ENCODE measurements at regions not wholly inside any gene's neighbourhood (a gene's known extent, or its start where the extent isn't known, plus 50 kb on each side); places are given as distances from the start of the nearest gene placed in this dataset.

DNA sequence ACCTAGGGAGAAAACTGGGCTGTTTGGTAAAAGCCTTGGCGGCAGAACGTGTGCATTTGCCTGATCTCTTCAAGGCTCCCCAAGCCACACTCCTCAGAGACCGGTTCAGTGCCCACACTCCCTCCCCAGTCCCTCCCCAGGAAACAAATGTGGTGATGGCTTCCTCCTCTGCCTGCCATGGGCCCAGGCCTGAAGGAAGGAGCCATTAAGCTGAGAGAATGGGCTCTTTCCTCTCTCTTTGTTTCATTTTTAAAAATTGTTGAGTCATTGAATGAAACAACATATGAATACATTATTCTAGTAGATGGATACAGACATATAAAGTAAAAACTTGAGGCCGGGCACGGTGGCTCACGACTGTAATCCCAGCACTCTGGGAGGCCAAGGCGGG, 50.6 kb upstream of the YWHAQ start:
- DNase-seq (ENCODE audit: low read depth) = peak; percentile 17

DNA sequence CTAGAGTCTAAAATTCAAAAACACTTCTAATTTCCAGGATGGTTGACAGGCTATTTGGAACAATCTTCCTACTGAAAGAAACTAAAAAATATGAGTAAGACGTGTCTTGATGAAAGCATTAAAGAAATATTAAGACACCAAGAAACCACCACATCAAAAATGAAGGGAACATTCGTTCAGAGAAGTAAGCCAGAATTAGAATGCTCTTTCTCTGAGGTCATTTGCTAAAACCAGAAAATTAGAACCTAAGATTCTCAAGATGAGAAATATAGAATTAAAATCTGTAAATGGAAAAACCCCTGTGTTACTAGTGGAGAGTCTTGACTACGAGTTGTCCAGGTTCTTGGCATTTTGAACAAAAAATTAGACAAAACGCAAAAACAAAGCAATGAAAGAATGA, 54.8 kb upstream of the YWHAQ start:
- DNase-seq (ENCODE audit: low read depth) = no peak

DNA sequence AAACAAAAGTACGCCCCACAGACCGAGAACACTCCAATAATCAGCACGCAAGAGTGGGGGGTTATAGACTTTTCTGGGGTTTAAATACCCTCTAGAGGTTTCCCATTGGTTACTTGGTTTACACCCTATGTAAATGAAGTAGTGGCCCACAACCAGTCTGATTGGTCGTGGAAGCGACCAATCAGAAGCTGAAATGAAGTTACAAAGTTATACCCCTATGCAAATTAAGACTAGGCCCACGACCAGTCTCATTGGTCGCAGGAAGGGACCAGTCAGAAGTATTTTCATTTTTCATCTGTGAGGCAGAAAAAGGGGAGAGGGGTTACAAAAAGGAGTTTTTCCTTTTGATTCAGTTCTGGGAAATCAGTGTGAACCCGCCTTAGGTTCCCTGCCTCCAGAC, 55.3 kb upstream of the YWHAQ start:
- DNase-seq (ENCODE audit: low read depth) = no peak

DNA sequence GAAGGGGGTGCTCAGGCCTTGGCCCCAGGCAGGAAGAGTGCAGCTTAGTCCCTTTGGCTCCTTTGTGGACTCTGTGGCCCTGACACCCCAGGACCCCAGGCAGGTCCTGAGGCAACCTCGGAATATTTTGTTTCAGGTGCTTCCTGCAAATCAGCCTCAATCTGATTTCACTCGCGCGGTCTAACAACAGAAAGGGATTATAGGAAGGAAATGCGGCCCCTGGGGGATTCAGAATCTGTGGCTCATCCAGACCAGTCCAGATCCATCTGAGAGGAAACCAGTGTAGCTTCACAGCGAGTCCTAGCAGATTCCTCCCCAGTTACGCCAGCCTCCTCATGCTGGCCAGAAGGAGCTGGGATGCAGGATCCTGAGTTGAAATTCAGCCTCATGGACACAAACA, 59.5 kb upstream of the YWHAQ start:
- DNase-seq (ENCODE audit: low read depth) = no peak

DNA sequence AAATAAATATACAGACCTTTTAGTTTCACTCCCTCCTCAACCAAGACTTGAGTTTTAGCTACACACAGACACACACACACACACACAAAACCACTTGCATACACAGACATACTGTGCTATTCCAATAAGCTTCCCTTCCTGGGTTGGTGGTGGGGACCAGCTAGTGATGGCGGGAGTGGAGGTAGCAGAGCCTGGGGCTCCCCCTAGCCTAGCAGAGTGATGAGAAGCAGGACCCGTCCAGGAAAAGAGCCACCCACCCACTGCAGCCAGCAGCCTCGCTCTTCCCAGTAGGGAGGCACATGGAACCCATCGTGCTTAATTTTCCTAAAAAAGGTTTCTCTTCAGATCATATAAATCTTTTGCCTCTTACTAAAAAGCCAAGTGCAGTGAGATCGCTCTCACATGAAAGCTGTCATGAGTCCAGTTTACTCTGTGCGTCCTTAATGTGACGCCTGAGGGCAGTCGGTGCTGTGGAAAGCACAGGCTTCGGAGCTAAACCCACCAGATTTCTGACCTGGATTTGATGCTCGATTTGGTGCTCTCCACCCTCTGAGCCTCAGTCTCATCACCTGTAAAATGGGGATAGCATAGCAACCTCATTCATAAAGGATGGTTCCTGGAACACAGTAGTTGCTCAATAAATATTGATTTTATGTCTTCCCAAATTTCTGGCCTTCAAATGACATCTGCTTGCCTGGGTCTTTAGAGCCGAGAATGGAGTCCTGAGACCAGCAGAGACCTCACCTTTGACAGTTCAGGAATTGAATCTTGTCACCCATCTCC, 60.1 kb upstream of the YWHAQ start:
- no peak for DNase-seq (ENCODE audit: low read depth)

DNA sequence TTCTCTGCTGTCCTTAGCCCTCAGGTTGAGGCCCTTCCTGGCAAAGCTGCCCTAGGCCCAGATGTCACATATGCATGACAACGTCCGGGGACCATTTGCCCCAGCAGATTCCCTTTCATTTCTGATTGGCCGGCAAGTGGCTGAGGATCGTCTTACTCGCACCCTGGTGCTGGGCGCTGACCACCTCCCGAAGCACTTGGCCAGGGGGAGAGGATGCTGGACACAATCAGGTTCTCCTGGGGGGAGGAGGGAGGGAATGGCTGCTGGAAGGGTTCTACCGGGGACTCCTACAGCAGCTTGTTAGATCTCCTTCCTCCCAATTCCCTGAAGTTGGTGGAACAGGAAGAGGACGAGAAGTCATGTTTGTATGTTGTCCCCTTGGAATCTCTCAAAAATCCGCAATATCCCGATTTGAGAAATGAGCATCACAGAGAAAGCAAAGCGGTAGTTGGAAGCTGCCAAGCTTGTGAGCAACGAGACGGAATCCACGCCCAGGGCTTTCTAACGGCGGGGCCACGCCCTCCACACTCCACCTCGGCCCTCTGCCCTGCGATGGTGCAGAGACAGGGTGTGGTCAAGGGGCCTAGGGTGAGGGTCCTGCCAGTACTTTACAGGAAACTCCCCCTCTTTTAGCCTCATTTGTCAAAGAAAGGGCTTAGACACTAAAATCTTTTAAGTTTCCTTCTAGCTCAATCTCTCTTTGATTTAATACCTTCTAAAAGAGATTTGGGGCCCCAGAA, 61.8 kb upstream of the YWHAQ start:
- no peak for DNase-seq (ENCODE audit: low read depth)

DNA sequence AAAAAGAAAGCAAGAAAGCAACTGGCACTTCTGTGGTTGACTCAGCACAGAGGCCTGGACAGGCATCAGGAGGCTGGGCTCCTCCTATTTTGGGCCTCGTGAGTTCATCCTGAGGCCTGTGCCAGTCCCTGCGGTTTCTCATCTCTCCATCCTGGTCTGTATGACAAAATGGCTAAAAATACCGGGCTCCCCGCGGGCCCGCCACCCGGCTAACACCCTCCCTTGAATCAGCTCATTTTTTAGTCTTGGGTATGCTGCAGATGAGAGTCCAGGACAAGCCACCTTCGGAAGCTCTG, 62.3 kb upstream of the YWHAQ start:
- no peak for DNase-seq (ENCODE audit: low read depth)

DNA sequence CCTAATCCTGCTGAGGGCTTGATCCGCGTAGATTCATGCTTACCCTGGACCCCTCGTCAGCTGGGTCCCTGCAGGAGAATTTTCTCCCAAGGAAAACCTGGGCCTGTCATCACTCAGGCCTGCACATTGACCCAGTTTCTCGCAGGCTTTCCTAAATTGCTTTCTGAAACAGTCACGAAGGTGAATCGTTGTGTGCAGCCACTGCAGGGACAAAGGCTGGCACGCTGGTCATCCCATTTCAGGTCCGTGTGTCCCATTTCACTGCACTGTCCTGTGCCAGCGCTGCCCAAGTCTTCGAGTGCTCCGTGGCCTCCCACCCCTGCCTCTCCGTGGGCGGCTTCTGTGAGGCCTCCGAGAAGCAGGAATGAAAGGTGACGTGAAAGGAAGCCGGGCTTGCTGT, 62.8 kb upstream of the YWHAQ start:
- DNase-seq (ENCODE audit: low read depth) = no peak

DNA sequence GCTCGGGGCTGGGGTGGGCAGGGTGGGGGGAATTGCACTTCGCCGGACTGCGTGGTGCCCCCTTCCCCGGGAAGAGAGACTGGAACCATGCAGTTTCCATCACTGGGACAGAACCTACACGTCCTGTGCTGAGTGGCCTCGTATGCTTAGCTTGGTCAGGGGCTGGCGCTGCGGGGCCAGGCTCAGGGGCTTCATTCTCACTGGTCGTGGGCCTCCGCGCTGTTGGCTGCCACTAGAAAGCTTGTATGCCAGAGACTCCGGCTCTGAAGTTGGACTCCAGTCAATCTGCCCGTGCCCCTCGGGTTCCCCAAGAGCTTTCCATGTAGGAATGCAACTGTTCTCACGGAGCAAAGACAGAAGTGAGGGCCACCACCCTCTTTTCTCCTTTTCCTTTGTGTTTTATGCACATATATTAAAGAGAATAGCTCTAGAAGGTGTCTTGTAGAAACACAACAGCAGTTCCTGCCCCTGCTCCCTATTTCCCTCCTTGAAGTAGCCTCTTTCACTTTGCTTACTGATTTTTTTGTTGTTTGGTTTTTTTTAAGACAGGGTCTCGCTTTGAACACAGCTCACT, 64.0 kb upstream of the YWHAQ start:
- DNase-seq (ENCODE audit: low read depth) = no peak

DNA sequence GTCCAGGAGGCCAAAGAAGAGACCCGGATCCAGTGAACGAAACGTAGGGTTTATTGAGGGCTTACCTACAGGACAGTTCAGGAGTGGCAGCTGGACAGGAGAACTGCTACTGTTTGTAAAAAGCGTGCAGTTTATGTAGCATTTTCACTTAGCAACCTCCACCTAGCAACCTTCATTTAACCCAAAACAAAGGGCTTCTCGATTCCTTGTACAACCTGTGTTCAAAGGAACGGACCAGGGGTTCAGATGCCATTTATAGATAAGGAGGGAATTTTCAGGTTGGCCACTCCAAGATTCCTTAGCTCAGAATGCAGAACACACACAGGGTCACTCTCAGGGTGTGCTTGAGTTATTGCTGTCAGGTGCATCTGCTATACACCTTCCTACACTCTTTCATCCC, 65.1 kb upstream of the YWHAQ start:
- DNase-seq (ENCODE audit: low read depth) = no peak

DNA sequence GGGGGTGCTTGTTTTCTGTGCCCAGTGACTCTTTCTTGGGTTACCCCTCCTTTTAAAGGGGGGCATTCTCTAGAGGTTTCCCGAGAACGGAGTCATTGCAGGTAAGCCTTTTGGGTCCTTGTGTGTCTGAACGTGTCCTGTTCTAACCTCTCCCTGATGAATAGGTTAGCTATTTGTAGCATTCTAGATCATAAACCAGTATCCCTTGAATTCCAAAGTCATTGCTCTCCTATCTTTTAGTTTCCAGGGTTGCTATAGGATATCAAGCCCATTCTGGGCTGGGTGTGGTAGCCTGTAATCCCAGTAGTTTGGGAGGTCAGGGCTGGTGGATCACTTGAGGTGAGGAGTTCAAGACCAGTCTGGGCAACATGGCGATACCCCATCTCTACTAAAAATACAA, 65.9 kb upstream of the YWHAQ start:
- DNase-seq (ENCODE audit: low read depth) = no peak

DNA sequence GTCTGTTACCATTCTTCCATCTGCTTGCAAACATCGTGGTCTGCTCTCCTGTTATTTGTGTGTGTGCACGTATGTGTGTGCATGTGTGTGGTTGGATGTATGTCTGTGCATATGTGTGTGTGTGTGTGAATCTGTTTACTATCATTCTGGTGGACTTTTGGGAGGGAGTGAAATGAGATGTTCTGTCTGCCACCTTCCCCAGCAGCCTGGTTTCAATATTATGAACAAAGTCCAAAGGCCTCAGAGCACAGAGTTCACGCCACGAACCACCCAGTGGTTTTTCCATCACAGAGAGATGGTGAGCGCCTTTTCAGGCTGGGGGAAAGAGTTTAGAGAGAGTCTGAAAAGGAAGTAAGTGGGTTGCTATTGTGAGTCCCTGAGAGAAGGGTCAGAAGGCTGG, 67.1 kb upstream of the YWHAQ start:
- DNase-seq (ENCODE audit: low read depth) = no peak

DNA sequence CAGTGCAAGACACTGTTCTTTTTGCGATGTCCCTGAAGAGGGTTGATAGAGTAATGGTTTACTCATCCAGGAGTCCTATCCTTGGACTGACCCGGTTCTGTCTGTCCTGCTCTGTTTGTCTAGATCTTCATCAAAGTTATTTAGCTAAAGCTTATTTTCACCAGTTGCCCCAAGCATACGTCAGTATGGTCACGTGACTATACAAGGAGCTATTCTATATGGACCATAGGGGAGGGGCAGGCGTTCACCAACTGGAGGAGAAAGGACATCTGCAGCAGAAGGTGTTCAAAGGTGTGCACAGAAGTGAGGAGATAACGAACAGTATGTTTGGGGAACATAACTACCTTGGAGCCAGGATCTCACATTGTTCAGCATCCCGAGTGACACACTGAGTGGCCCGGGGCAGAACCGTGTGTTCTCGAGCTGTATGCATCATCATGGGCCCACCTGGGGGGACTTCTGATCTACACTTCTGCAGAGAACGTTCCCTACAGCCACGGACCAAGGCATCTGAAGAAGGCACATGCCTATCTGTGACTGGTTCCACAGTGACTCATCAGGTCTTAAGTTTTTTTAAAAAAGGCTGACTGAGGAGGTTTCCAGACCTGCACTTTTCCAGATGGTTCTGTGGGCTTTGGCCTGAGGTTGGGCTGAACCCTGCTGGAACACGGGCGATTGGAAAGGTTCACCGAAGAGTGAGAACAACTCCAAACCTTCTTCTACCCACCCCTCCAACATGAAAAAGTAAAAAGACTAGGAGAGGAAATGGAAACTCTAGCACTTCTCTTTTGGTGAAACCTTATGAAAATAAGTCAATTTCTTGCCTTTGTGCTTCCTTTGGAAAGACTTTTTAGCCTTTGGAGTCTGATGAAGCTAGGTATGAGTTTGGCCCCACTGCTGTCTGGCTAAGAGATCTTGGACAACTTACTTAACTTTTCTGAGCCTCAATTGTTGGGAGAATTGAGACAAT, 68.6 kb upstream of the YWHAQ start:
- DNase-seq (ENCODE audit: low read depth) = no peak

DNA sequence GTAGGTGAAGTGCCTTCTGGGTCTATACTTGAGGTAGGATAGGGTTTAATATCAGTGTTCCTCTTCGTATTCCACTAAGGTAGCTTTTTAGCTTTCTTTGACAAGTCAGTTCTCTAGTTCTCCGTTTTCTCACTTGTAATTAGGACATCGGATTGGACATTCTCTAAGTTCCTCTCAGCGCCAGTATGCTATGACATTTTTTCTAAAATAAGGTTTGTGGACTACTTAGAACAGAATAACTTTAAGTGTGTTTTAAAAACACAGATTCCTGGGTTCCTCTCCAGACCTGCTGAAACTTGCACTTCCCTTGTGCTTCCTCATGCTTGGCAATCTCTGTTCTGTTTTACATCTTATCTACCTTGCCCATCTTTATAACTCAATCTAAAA, 69.3 kb upstream of the YWHAQ start:
- no peak for DNase-seq (ENCODE audit: low read depth)

DNA sequence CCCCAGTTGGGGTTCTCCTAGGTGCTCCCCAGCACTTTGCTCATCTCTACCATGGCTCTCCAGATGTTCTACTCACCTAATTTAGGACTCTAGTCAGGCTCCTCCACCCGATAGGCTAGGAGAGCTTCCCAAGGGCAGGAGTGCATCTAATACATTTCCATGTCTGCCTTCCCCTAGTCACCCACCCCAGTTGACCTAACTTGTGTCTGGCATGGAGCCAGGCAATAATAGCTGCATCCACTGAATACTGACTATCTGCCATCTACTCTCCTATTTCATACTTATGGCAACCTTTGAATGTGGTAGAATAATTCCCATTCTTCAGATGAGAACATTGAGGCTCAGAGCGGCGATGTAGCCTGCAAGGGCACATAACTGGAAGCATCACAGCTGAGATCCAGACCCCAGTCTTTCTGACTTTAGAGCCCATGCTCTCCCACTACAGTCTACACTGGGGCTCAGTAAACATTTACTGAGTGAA, 71.8 kb upstream of the YWHAQ start:
- no peak for DNase-seq (ENCODE audit: low read depth)

DNA sequence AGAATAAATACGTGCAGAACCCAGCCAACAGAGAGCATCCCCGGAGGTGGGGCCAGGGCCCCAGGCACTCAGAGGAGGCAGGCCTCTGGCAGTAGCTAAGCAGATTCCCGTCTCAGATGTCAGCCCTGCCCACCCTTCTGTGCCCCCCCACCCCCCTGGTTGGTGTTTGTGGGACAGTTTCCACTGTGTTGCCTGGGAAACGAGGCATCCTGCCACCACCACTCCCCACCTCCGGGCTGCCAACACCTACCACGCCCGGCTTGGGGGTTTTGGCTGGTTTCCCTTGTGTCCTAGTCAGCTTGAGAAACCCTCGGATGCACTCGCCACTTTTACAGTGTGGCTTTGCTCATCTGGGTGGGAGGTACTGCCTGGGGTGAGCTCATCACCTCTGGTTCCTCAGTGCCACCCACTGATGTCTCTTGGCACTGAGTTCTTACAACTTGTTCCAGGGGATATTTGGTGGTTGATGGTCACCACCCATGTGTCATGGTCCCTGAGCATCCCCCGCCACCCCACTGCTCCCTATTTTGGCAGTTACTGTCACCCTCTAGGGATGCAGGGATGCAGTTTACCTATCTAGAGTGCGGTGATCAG, 72.4 kb upstream of the YWHAQ start:
- DNase-seq (ENCODE audit: low read depth) = no peak

DNA sequence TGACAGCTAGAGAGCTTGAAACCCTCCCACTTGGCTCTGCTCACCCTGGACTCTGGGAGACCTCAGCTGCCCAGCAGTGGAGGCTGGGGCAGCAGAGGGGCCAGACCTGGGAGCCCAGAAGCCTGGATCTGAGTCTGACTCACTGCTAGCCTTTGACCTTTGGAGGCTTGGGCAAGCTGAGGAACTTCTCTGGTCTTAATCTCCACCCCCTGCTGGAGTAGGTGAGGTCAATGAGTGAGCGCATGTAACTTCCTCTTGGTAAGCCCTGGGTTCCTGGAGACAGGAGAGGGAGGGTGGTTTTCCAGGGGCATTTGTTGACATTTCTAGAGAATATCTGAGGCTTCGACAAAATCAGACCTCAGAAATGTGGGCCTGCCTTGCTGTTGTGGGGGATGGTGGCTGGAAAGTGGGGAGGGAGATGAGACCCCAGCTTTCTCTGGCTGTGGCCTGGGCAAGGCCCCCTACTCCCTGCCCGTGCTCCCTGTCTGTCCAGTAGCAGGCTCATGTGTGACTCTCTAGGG, 73.0 kb upstream of the YWHAQ start:
- DNase-seq (ENCODE audit: low read depth) = peak; percentile 32

DNA sequence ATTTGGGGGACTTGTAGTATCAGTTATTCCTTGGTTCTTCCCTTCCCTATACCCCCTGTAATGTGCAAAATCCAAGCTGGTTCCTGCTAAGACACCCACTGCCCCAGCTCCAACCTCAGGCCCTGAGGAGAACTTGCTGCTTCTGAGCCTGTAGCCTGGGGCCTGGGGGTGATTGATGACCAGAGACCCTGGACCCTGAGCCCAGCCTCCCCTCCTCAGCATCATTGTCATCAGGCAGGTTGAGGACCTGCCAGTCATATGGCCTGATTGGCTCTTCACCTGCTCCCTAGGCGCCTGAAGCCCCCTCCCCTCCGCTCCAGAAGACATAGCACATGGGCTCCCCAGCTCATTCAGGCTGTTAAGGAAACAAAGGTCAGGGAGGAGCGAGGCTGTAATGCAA, 73.8 kb upstream of the YWHAQ start:
- DNase-seq (ENCODE audit: low read depth) = no peak

DNA sequence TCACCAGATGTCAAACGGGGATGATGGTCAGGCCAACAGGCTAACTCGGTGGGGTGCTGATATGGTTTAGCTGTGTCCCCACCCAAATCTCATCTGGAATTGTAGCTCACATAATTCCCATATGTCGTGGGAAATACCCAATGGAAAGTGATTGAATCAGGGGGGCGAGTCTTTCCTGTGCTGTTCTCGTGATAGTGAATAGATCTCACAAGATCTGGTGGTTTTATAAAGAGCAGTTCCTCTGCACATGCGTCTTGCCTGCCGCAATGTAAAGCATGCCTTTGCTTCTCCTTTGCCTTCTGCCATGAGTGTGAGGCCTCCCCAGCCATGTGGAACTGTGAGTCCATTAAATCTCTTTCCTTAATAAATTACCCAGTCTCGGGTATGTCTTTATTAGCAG, 74.4 kb upstream of the YWHAQ start:
- DNase-seq (ENCODE audit: low read depth) = no peak

DNA sequence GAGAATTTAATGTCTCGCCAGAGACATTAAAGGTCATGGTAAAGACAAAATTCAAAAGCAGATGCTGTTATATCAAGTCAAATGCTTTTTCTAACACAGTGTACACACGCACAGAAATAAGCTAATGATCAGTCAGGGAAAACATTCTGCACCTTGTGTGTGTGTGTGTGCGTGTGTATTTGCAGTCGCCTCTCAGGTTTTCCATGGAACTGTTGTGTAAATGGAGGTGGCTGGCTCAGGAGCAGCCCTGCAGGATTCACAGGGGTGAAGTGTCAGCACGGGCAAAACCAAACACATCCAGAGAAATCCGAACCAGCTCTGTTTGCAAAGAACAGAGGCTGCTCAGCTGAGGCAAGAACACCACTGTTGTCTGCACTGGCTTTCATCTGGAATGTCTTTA, 76.2 kb upstream of the YWHAQ start:
- DNase-seq (ENCODE audit: low read depth) = no peak

DNA sequence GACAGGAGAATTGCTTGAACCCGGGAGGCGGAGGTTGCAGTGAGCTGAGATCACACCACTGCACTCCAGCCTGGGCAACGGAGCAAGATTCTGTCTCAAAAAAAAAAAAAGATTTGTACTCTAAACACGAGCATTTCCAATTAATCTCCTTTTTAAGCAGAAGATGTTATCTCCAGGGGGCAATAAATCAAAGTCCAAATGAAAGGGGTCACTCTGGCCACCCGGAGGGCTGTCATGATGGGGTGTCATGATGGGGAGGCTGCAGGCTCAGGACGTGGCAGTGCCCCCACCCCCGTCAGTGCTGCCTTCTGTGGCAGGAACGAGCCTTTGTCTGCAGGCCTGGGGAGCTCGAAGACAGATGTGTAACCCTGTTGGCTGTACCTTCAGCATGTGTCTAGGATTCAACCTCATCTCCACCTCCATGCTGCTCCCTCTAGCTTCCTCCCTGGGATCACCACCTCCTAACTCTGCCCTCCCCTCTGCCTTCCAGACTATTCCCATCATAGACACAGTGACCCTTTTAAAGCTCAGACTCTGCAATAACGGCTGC, 76.9 kb upstream of the YWHAQ start:
- DNase-seq (ENCODE audit: low read depth) = no peak

Measured in CMK (cell line).